ENCODE measurements at regions not wholly inside any gene's neighbourhood (a gene's known extent, or its start where the extent isn't known, plus 50 kb on each side); places are given as distances from the start of the nearest gene placed in this dataset.

- H3K4me1 Mint-ChIP-seq, result peaks cover 28 to 40% (median 37%) of the 10 kb centered on the region in 3 donors
- CTCF ChIA-PET, result no interaction called here
- Histone ChIP-seq H3K27ac (ENCODE audit: low read length) (no peak overlapping the region), H3K9me3 (no peaks in the 10 kb centered on the region), H3K4me3 (ENCODE audit: control insufficient read depth in 1 of 2, extremely low read depth in 1 of 2, low read length in 1 of 2) (no peak overlapping the region), H3K27me3 (replicated peaks in 1 of 2; ENCODE audit: control insufficient read depth in 2 of 2, extremely low read depth in 1 of 2, insufficient read depth in 2 of 2, low read length in 1 of 2) (no peaks in the 10 kb centered on the region), H3K36me3 (ENCODE audit: control insufficient read depth in 2 of 2, extremely low read depth in 1 of 2, insufficient read depth in 1 of 2, low read length in 1 of 2) (no peaks in the 10 kb centered on the region), H3K4me1 (ENCODE audit: control insufficient read depth in 1 of 2, extremely low read depth in 1 of 2, insufficient read depth in 2 of 2, low read length in 2 of 2) (peaks cover 19 to 24% of the 10 kb centered on the region in 2 experiments)
- peaks cover 0 to 4% (median 0%) of the 10 kb centered on the region in 3 donors for H3K9me3 Mint-ChIP-seq
- H3K4me3 Mint-ChIP-seq, result no peak overlapping the region
- no peaks in the 10 kb centered on the region for H3K27me3 Mint-ChIP-seq
- no CpG with 5 or more reads among the region's 1 CpG for WGBS (ENCODE audit: insufficient coverage)
- no peaks in the 10 kb centered on the region for H3K36me3 Mint-ChIP-seq
- DNase-seq, result no peak
- ATAC-seq (replicated peaks in 1 of 4), result no peak
- POLR2A ChIA-PET, result no interaction called here
- no peak overlapping the region for H3K27ac Mint-ChIP-seq
These were observed 589.7 kb upstream of the KCNMB2 start for GRCh38 chr3:177946497-177946896.

GRCh38 chr3:177946936-177947335, 589.3 kb upstream of the KCNMB2 start:
- Histone ChIP-seq H3K9me3 (no peaks in the 10 kb centered on the region), H3K27me3 (replicated peaks in 1 of 2; ENCODE audit: control insufficient read depth in 2 of 2, extremely low read depth in 1 of 2, insufficient read depth in 2 of 2, low read length in 1 of 2) (no peaks in the 10 kb centered on the region), H3K4me3 (ENCODE audit: control insufficient read depth in 1 of 2, extremely low read depth in 1 of 2, low read length in 1 of 2) (no peak overlapping the region), H3K36me3 (ENCODE audit: control insufficient read depth in 2 of 2, extremely low read depth in 1 of 2, insufficient read depth in 1 of 2, low read length in 1 of 2) (no peaks in the 10 kb centered on the region), H3K27ac (ENCODE audit: low read length) (no peak overlapping the region), H3K4me1 (ENCODE audit: control insufficient read depth in 1 of 2, extremely low read depth in 1 of 2, insufficient read depth in 2 of 2, low read length in 2 of 2) (peaks cover 19 to 24% of the 10 kb centered on the region in 2 experiments)
- CTCF ChIA-PET, result no interaction called here
- Mint-ChIP-seq H3K27ac (no peak overlapping the region), H3K9me3 (peaks cover 0 to 4% (median 0%) of the 10 kb centered on the region in 3 donors), H3K4me3 (no peak overlapping the region), H3K36me3 (no peaks in the 10 kb centered on the region), H3K27me3 (no peaks in the 10 kb centered on the region), H3K4me1 (peaks cover 28 to 40% (median 37%) of the 10 kb centered on the region in 3 donors)
- no CpG with 5 or more reads among the region's 3 CpGs for WGBS (ENCODE audit: insufficient coverage)
- POLR2A ChIA-PET, result no interaction called here
- no peak for ATAC-seq (replicated peaks in 1 of 4)
- DNase-seq, result no peak

- ChIA-PET POLR2A (interaction anchor here in 1 of 2 donors (0.5 kb wide), 1 partner anchor 390 kb away, joined by 3 read pairs; no protein-coding TSS in a partner anchor), CTCF (no interaction called here)
- Mint-ChIP-seq H3K36me3 (no peaks in the 10 kb centered on the region), H3K27me3 (no peaks in the 10 kb centered on the region), H3K9me3 (peaks cover 0 to 4% (median 0%) of the 10 kb centered on the region in 3 donors), H3K27ac (no peak overlapping the region), H3K4me1 (peaks cover 28 to 34% (median 32%) of the 10 kb centered on the region in 3 donors), H3K4me3 (no peak overlapping the region)
- H3K27me3 ChIP-seq (replicated peaks in 1 of 2; ENCODE audit: control insufficient read depth in 2 of 2, extremely low read depth in 1 of 2, insufficient read depth in 2 of 2, low read length in 1 of 2), result no peaks in the 10 kb centered on the region
- H3K4me1 ChIP-seq (ENCODE audit: control insufficient read depth in 1 of 2, extremely low read depth in 1 of 2, insufficient read depth in 2 of 2, low read length in 2 of 2), result peaks cover 19 to 24% of the 10 kb centered on the region in 2 experiments
- H3K4me3 ChIP-seq (ENCODE audit: control insufficient read depth in 1 of 2, extremely low read depth in 1 of 2, low read length in 1 of 2), result no peak overlapping the region
- H3K9me3 ChIP-seq, result no peaks in the 10 kb centered on the region
- H3K36me3 ChIP-seq (ENCODE audit: control insufficient read depth in 2 of 2, extremely low read depth in 1 of 2, insufficient read depth in 1 of 2, low read length in 1 of 2), result no peaks in the 10 kb centered on the region
- no peak for DNase-seq
- no CpG with 5 or more reads among the region's 2 CpGs for WGBS (ENCODE audit: insufficient coverage)
- H3K27ac ChIP-seq (ENCODE audit: low read length), result no peak overlapping the region
- ATAC-seq (replicated peaks in 1 of 4), result no peak
These were observed 588.3 kb upstream of the KCNMB2 start for GRCh38 chr3:177947901-177948300.

GRCh38 chr3:177948716-177949425, 587.4 kb upstream of the KCNMB2 start:
- H3K4me3 ChIP-seq (ENCODE audit: control insufficient read depth in 1 of 2, extremely low read depth in 1 of 2, low read length in 1 of 2), result no peak overlapping the region
- Mint-ChIP-seq H3K9me3 (peaks cover 0 to 2% (median 0%) of the 10 kb centered on the region in 3 donors), H3K4me1 (peaks cover 22 to 24% (median 24%) of the 10 kb centered on the region in 3 donors), H3K36me3 (no peaks in the 10 kb centered on the region), H3K4me3 (no peak overlapping the region), H3K27me3 (no peaks in the 10 kb centered on the region), H3K27ac (no peak overlapping the region)
- DNase-seq (no peak), ATAC-seq (replicated peaks in 1 of 4) (no peak)
- H3K27ac ChIP-seq (ENCODE audit: low read length), result no peak overlapping the region
- CTCF ChIA-PET, result interaction anchor here in 1 of 2 donors (0.9 kb wide), 1 partner anchor 9 kb away, joined by 3 read pairs; no protein-coding TSS in a partner anchor
- no peaks in the 10 kb centered on the region for H3K9me3 ChIP-seq
- WGBS (ENCODE audit: insufficient coverage), result 86% methylated on average over 1 of the region's 4 CpGs
- H3K36me3 ChIP-seq (ENCODE audit: control insufficient read depth in 2 of 2, extremely low read depth in 1 of 2, insufficient read depth in 1 of 2, low read length in 1 of 2), result no peaks in the 10 kb centered on the region
- H3K27me3 ChIP-seq (replicated peaks in 1 of 2; ENCODE audit: control insufficient read depth in 2 of 2, extremely low read depth in 1 of 2, insufficient read depth in 2 of 2, low read length in 1 of 2), result no peaks in the 10 kb centered on the region
- peaks cover 13 to 20% of the 10 kb centered on the region in 2 experiments for H3K4me1 ChIP-seq (ENCODE audit: control insufficient read depth in 1 of 2, extremely low read depth in 1 of 2, insufficient read depth in 2 of 2, low read length in 2 of 2)
- POLR2A ChIA-PET, result interaction anchor here (0.6 to 0.7 kb wide), 3 partner anchors 78 to 1275 kb away, joined by 3 to 8 read pairs (median 6); no protein-coding TSS in a partner anchor

- Mint-ChIP-seq H3K4me1 (no peaks in the 10 kb centered on the region), H3K27me3 (no peaks in the 10 kb centered on the region), H3K27ac (no peak overlapping the region), H3K9me3 (no peaks in the 10 kb centered on the region), H3K4me3 (no peak overlapping the region), H3K36me3 (no peaks in the 10 kb centered on the region)
- Histone ChIP-seq H3K9me3 (no peaks in the 10 kb centered on the region), H3K4me3 (ENCODE audit: control insufficient read depth in 1 of 2, extremely low read depth in 1 of 2, low read length in 1 of 2) (no peak overlapping the region), H3K36me3 (ENCODE audit: control insufficient read depth in 2 of 2, extremely low read depth in 1 of 2, insufficient read depth in 1 of 2, low read length in 1 of 2) (no peaks in the 10 kb centered on the region), H3K27ac (ENCODE audit: low read length) (no peak overlapping the region), H3K27me3 (replicated peaks in 1 of 2; ENCODE audit: control insufficient read depth in 2 of 2, extremely low read depth in 1 of 2, insufficient read depth in 2 of 2, low read length in 1 of 2) (no peaks in the 10 kb centered on the region), H3K4me1 (ENCODE audit: control insufficient read depth in 1 of 2, extremely low read depth in 1 of 2, insufficient read depth in 2 of 2, low read length in 2 of 2) (no peaks in the 10 kb centered on the region)
- no peak for DNase-seq
- POLR2A ChIA-PET, result no interaction called here
- no peak for ATAC-seq (replicated peaks in 1 of 4)
- CTCF ChIA-PET, result no interaction called here
- WGBS (ENCODE audit: insufficient coverage), result 100% methylated on average over 1 of the region's 5 CpGs
These were observed 577.0 kb upstream of the KCNMB2 start for GRCh38 chr3:177959188-177959587.

GRCh38 chr3:177960014-177960413, 576.2 kb upstream of the KCNMB2 start:
- Histone ChIP-seq H3K27me3 (replicated peaks in 1 of 2; ENCODE audit: control insufficient read depth in 2 of 2, extremely low read depth in 1 of 2, insufficient read depth in 2 of 2, low read length in 1 of 2) (no peaks in the 10 kb centered on the region), H3K36me3 (ENCODE audit: control insufficient read depth in 2 of 2, extremely low read depth in 1 of 2, insufficient read depth in 1 of 2, low read length in 1 of 2) (no peaks in the 10 kb centered on the region), H3K9me3 (no peaks in the 10 kb centered on the region), H3K27ac (ENCODE audit: low read length) (no peak overlapping the region), H3K4me1 (ENCODE audit: control insufficient read depth in 1 of 2, extremely low read depth in 1 of 2, insufficient read depth in 2 of 2, low read length in 2 of 2) (no peaks in the 10 kb centered on the region), H3K4me3 (ENCODE audit: control insufficient read depth in 1 of 2, extremely low read depth in 1 of 2, low read length in 1 of 2) (no peak overlapping the region)
- DNase-seq, result no peak
- Mint-ChIP-seq H3K9me3 (no peaks in the 10 kb centered on the region), H3K4me3 (no peak overlapping the region), H3K36me3 (no peaks in the 10 kb centered on the region), H3K4me1 (peaks cover 0 to 4% (median 0%) of the 10 kb centered on the region in 3 donors), H3K27me3 (no peaks in the 10 kb centered on the region), H3K27ac (no peak overlapping the region)
- POLR2A ChIA-PET, result no interaction called here
- ATAC-seq (replicated peaks in 1 of 4), result no peak
- 96% methylated on average over 2 of the region's 2 CpGs for WGBS (ENCODE audit: insufficient coverage)
- CTCF ChIA-PET, result no interaction called here
